AG10803 (cell line): ENCODE measurements at regions not wholly inside any gene's neighbourhood (a gene's known extent, or its start where the extent isn't known, plus 50 kb on each side); places are given as distances from the start of the nearest gene placed in this dataset.

ENCODE experiments used
- DNase-seq: peaks from one replicate; pipeline ENCODE4 v3.0.0; 2010; ENCODE audit warnings: low read depth
- H3K4me3 ChIP-seq: 2 replicates; pipeline ENCODE4 v1.5.1; 2011; ENCODE audit warnings: mild to moderate bottlenecking, low read length, control low read depth
- TF ChIP-seq, protein P1 (sequence below): conservative IDR thresholded peaks from 2 replicates; pipeline ENCODE4 v1.5.1; 2011; ENCODE audit warnings: mild to moderate bottlenecking, low read length, control low read depth, inconsistent platforms

DNA sequence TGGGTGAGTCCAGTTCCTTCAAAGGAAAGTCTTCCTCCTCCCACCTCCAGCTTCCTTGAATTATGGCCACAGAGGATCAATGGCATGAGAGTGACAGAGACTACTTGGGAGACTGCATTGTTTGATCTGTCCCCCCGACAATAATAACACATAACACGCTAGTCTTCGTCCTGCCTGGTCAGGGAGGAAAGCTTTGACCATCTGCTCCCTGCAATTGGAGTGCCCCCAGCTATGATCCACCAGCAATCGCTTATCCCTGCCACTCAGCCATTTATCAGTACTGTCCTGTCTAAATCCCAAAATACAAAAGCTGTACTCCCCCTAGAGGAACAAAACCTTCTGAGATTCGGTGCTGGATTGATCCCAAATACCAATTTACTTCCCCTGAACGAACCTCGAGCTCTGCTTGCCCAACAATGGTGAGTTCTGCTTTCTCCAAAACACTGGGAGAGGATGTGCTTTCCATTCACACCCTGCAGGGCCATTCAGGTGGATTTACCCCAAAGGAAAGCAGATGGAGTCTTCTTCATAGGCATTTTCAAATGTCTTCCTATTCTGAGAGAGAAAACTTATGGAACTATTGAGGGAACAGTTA is 466.7 kb downstream of the TSHZ3 start:
- TF ChIP-seq, protein P1, sequence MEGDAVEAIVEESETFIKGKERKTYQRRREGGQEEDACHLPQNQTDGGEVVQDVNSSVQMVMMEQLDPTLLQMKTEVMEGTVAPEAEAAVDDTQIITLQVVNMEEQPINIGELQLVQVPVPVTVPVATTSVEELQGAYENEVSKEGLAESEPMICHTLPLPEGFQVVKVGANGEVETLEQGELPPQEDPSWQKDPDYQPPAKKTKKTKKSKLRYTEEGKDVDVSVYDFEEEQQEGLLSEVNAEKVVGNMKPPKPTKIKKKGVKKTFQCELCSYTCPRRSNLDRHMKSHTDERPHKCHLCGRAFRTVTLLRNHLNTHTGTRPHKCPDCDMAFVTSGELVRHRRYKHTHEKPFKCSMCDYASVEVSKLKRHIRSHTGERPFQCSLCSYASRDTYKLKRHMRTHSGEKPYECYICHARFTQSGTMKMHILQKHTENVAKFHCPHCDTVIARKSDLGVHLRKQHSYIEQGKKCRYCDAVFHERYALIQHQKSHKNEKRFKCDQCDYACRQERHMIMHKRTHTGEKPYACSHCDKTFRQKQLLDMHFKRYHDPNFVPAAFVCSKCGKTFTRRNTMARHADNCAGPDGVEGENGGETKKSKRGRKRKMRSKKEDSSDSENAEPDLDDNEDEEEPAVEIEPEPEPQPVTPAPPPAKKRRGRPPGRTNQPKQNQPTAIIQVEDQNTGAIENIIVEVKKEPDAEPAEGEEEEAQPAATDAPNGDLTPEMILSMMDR = no peak
- H3K4me3 ChIP-seq = no peak overlapping the region
- no peak for DNase-seq

DNA sequence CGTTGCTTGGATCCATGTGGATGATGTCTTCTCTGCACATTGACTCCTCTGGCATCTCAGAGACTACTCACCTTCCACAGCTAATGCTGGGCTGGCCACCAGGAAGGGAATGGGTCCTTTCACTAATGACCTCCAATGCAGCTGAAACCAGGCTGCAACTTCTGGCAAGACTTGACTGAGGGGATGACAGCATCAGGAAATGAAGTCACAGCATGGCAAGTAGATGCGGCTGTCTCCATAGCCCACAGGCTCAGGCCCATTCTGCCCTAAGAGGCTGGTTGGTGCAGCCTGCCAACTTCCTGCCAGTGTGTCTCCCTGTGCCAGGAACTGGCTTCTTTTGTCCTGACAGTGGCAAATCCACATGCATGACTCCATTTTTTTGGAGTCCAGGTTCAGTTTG is 467.3 kb downstream of the TSHZ3 start:
- DNase-seq = no peak
- H3K4me3 ChIP-seq = no peak overlapping the region
- TF ChIP-seq, protein P1 = no peak

DNA sequence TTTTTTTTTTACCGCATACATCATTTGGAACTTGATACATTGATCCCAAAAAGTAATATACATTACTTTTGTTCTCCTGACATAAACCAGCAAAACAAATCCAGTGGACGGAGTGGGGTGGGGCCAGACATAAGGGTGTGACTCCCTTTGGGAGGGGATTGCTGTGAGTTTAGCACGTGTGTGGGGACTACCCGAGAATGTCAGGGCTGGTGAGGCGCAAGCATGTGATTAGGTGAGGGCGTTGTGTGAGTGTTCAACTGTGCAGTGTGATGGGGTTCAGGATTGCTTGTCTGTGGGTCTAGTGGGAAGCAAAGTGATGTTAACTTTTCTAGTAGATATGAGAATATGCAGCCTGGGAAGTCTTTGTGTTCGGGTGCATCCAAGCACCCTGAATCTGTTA is 468.0 kb downstream of the TSHZ3 start:
- TF ChIP-seq, protein P1 = no peak
- no peak for DNase-seq
- no peak overlapping the region for H3K4me3 ChIP-seq

DNA sequence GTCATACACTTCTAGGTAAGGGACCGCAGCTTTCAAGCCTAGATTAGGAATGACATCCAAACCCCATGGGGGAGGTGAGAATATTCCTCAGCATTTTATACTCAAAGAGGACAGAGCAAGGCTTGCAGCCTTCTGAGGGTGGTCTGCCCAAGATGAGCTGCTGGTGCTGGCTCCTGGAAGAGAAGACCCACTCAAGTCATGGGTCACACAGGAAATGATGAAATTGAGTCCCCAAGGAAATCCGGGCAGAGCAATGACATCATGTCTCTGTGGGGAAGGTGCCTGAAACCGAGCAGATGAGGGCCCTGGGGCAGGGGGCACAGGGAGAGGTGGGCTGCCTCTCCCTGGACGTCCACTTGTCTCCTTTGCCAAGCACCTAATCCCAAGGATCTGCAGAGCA is 468.7 kb downstream of the TSHZ3 start:
- H3K4me3 ChIP-seq = no peak overlapping the region
- TF ChIP-seq, protein P1 = no peak
- no peak for DNase-seq

DNA sequence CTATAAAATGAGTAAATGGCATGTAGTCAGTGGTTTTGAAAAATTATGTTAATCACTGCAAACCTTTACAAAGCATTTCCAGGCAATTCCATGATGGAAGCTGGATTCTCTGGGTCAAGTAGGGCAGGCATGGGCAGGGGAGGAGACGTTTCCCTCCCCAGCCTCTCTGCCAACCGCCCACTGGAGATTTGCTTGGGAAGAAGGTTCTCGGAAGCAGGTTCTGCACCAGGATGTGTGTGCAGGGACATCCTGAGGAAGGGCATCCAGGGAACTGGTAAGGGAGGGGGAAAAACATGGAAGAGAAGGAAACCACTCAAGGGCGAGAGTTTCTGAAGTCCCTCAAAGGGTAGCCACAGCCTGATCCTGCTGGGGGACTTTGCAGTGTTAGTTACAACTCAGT is 469.1 kb downstream of the TSHZ3 start:
- no peak for DNase-seq
- H3K4me3 ChIP-seq = no peak overlapping the region
- TF ChIP-seq, protein P1 = no peak

DNA sequence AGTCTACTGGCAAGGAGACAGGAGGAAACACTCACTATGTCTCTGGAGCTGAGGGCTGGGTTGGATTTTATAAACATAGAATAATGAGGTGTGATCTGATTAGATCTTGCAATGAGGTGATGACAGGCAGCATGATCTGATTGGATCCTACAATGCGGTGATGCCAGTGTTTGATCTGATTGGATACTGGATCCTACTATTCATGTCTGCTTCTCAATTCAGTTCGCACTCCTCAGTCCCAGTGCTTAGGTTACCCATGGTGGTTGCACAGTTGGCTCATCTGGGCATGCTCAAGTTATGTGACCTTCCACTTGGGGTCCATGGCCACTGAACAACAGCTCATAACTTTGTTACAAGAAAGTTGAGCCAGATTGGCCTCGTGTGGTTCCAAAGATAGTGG is 469.5 kb downstream of the TSHZ3 start:
- H3K4me3 ChIP-seq = no peak overlapping the region
- no peak for DNase-seq
- TF ChIP-seq, protein P1 = no peak

DNA sequence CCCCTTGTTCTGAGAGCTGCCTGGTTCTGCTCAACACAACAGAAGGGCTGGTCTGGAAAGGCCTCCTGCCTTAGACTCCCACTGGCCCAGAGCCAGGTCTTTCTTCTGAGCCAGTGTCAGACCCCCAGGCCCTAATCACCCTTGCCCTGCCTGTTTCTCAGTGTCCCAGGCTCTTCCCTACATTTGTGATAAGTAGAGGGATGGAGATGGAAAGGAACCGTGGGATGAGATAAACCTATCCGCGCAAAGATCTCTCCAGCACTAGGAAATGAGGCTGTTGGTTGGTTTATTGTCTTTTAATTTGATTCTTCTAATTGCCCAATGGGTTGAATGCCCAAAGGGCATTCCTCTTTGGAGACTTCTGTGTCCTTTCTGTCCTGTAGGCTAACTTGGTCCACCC is 470.0 kb downstream of the TSHZ3 start:
- no peak overlapping the region for H3K4me3 ChIP-seq
- no peak for DNase-seq
- TF ChIP-seq, protein P1 = no peak
